ENCODE measurements at regions not wholly inside any gene's neighbourhood (a gene's known extent, or its start where the extent isn't known, plus 50 kb on each side); places are given as distances from the start of the nearest gene placed in this dataset.
A peak's percentile ranks its signal among the peaks of the same experiment; 100 is the strongest.

- intact Hi-C loops (cut with DNase I) = loop anchor here in 1 of 4 donors (5.0 kb wide), 1 partner anchor 136 kb away; the partner anchor contains the start of gene NAMPT
- Histone ChIP-seq H3K27ac (no peak overlapping the region), H3K36me3 (no peaks in the 10 kb centered on the region), H3K4me3 (no peak overlapping the region), H3K4me1 (ENCODE audit: insufficient read depth) (peaks cover 7% of the 10 kb centered on the region), H3K9me3 (no peaks in the 10 kb centered on the region), H3K27me3 (no peaks in the 10 kb centered on the region)
- TF ChIP-seq POLR2A (IDR thresholded peaks at IDR 0.05) (no peak), EP300 (IDR thresholded peaks at IDR 0.05) (peak; percentile 74), CTCF (IDR thresholded peaks at IDR 0.05) (no peak)
- WGBS, 3 donors = 55 to 87% (median 72%) methylated on average over 1 of the region's 1 CpG
- no peak for DNase-seq
These were observed 133.3 kb upstream of the NAMPT start for GRCh38 chr7:106418094-106418493.

GRCh38 chr7:106417273-106417902 is 132.6 kb upstream of the NAMPT start:
- Histone ChIP-seq H3K4me1 (ENCODE audit: insufficient read depth) (peaks cover 5% of the 10 kb centered on the region), H3K9me3 (no peaks in the 10 kb centered on the region), H3K36me3 (no peaks in the 10 kb centered on the region), H3K27ac (no peak overlapping the region), H3K27me3 (no peaks in the 10 kb centered on the region), H3K4me3 (no peak overlapping the region)
- WGBS, 3 donors = 70 to 75% (median 70%) methylated on average over 6 of the region's 6 CpGs
- TF ChIP-seq CTCF (IDR thresholded peaks at IDR 0.05) (no peak), POLR2A (IDR thresholded peaks at IDR 0.05) (no peak), EP300 (IDR thresholded peaks at IDR 0.05) (no peak)
- DNase-seq = no peak
- intact Hi-C loops (cut with DNase I) = loop anchor here in 1 of 4 donors (5.0 kb wide), 1 partner anchor 135 kb away; the partner anchor contains the start of gene NAMPT

GRCh38 chr7:106416430-106416829 is 131.6 kb upstream of the NAMPT start:
- Histone ChIP-seq H3K36me3 (no peaks in the 10 kb centered on the region), H3K4me1 (ENCODE audit: insufficient read depth) (peaks cover 2% of the 10 kb centered on the region), H3K9me3 (no peaks in the 10 kb centered on the region), H3K27me3 (no peaks in the 10 kb centered on the region), H3K27ac (no peak overlapping the region), H3K4me3 (no peak overlapping the region)
- DNase-seq = no peak
- no peak for TF ChIP-seq EP300 (IDR thresholded peaks at IDR 0.05)
- TF ChIP-seq CTCF (IDR thresholded peaks at IDR 0.05) = no peak
- TF ChIP-seq POLR2A (IDR thresholded peaks at IDR 0.05) = no peak
- intact Hi-C loops (cut with DNase I) = loop anchor here in 1 of 4 donors (5.0 kb wide), 1 partner anchor 134 kb away; the partner anchor contains the start of gene NAMPT

- Histone ChIP-seq H3K36me3 (no peaks in the 10 kb centered on the region), H3K27me3 (no peaks in the 10 kb centered on the region), H3K4me1 (ENCODE audit: insufficient read depth) (no peaks in the 10 kb centered on the region), H3K4me3 (no peak overlapping the region), H3K9me3 (no peaks in the 10 kb centered on the region), H3K27ac (no peak overlapping the region)
- DNase-seq = no peak
- TF ChIP-seq POLR2A (IDR thresholded peaks at IDR 0.05) (no peak), CTCF (IDR thresholded peaks at IDR 0.05) (no peak), EP300 (IDR thresholded peaks at IDR 0.05) (no peak)
- intact Hi-C loops (cut with DNase I) = loop anchor here in 1 of 4 donors (5.0 kb wide), 1 partner anchor 133 kb away; the partner anchor contains the start of gene NAMPT
These were observed 130.7 kb upstream of the NAMPT start for GRCh38 chr7:106415433-106415832.
